NB4 (cell line): ENCODE measurements at regions not wholly inside any gene's neighbourhood (a gene's known extent, or its start where the extent isn't known, plus 50 kb on each side); places are given as distances from the start of the nearest gene placed in this dataset.

Experiments used
- POLR2A ChIP-seq: IDR thresholded peaks from 2 replicates; pipeline ENCODE4 v1.6.1; 2011; ENCODE audit warnings: mild to moderate bottlenecking; ENCODE audit not compliant: insufficient read length; ENCODE audit errors: extremely low read depth
- TF ChIP-seq, protein P1 (sequence below): IDR thresholded peaks from 2 replicates; pipeline ENCODE4 v1.6.1; 2011; ENCODE audit warnings: low read depth, low read length
- TF ChIP-seq, protein P2 (sequence below): IDR thresholded peaks from one replicate; pipeline ENCODE4 v1.5.1; 2012; ENCODE audit warnings: low read depth, low read length

DNA sequence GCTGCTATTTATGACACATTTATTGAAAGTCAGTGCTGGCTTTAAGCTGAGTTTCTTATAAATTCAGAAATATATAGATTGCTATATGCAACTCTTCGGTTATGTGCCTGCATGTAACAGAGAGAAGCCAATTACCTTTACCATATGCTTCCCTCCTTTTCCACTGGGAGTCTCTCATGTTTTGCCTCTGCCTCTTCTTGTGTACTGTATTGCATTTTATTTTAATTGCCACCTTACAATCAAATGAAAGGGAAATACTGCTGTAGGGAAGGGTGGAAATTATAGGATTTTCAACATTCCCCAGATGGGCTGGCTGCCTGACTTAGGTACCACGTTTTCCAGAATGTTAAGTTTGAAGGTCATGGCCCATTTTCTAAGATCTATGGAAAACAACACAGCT, 655.4 kb upstream of the SLIT2 start:
- TF ChIP-seq, protein P1, sequence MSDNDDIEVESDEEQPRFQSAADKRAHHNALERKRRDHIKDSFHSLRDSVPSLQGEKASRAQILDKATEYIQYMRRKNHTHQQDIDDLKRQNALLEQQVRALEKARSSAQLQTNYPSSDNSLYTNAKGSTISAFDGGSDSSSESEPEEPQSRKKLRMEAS, result no peak
- TF ChIP-seq, protein P2, sequence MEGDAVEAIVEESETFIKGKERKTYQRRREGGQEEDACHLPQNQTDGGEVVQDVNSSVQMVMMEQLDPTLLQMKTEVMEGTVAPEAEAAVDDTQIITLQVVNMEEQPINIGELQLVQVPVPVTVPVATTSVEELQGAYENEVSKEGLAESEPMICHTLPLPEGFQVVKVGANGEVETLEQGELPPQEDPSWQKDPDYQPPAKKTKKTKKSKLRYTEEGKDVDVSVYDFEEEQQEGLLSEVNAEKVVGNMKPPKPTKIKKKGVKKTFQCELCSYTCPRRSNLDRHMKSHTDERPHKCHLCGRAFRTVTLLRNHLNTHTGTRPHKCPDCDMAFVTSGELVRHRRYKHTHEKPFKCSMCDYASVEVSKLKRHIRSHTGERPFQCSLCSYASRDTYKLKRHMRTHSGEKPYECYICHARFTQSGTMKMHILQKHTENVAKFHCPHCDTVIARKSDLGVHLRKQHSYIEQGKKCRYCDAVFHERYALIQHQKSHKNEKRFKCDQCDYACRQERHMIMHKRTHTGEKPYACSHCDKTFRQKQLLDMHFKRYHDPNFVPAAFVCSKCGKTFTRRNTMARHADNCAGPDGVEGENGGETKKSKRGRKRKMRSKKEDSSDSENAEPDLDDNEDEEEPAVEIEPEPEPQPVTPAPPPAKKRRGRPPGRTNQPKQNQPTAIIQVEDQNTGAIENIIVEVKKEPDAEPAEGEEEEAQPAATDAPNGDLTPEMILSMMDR, result no peak
- no peak for TF ChIP-seq POLR2A
